ENCODE measurements at regions not wholly inside any gene's neighbourhood (a gene's known extent, or its start where the extent isn't known, plus 50 kb on each side); places are given as distances from the start of the nearest gene placed in this dataset.

- TF ChIP-seq, protein P1, sequence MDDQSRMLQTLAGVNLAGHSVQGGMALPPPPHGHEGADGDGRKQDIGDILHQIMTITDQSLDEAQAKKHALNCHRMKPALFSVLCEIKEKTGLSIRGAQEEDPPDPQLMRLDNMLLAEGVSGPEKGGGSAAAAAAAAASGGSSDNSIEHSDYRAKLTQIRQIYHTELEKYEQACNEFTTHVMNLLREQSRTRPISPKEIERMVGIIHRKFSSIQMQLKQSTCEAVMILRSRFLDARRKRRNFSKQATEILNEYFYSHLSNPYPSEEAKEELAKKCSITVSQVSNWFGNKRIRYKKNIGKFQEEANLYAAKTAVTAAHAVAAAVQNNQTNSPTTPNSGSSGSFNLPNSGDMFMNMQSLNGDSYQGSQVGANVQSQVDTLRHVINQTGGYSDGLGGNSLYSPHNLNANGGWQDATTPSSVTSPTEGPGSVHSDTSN (IDR thresholded peaks at IDR 0.05): no peak
Measured at GRCh38 chr2:217071416-217071815, 211.6 kb upstream of the TNP1 start (continued).

- H3K36me3 ChIP-seq (replicated peaks in 1 of 2; ENCODE audit: control insufficient read depth in 1 of 2, insufficient read depth in 2 of 2, low read length in 1 of 2): no peaks in the 10 kb centered on the region
- H3K27ac ChIP-seq (ENCODE audit: low read depth in 2 of 2, low read length in 1 of 2): no peak overlapping the region
- H3K4me2 ChIP-seq: no peak overlapping the region
- no peak for DNase-seq
- H3K9ac ChIP-seq: no peak overlapping the region
- ChIA-PET POLR2A (no interaction called here), CTCF (no interaction called here)
- H3K27me3 ChIP-seq (ENCODE audit: insufficient read depth): no peaks in the 10 kb centered on the region
- no peaks in the 10 kb centered on the region; the same call in 1 of the 2 replicates for H3K9me2 ChIP-seq
- WGBS (ENCODE audit: low lambda C conversion rate): 100% methylated on average over 1 of the region's 1 CpG
- H3F3A ChIP-seq (replicated peaks; ENCODE audit: insufficient read depth): no peaks in the 10 kb centered on the region
- H3K9me3 ChIP-seq: no peaks in the 10 kb centered on the region
- no peaks in the 10 kb centered on the region for H4K20me1 ChIP-seq (ENCODE audit: insufficient read depth)
- no peak overlapping the region for H2AFZ ChIP-seq (ENCODE audit: low read depth)
- no peak overlapping the region for H3K4me3 ChIP-seq (ENCODE audit: low read depth in 2 of 2, low read length in 1 of 2)
- TF ChIP-seq CTCF (IDR thresholded peaks at IDR 0.05): no peak
- no peak for TF ChIP-seq FOXM1 (IDR thresholded peaks at IDR 0.05; ENCODE audit: low read depth)
- TF ChIP-seq CHD2 (IDR thresholded peaks at IDR 0.05; ENCODE audit: low read length, partially characterized antibody): no peak
- TF ChIP-seq USF1 (IDR thresholded peaks at IDR 0.05; ENCODE audit: borderline replicate concordance, low read depth): no peak
- TF ChIP-seq NFIC (IDR thresholded peaks at IDR 0.05; ENCODE audit: borderline replicate concordance): no peak
- no peak for TF ChIP-seq JUND (IDR thresholded peaks at IDR 0.05)
- no peak for TF ChIP-seq RXRA (IDR thresholded peaks at IDR 0.05; ENCODE audit: borderline replicate concordance, low read depth)
- no peak for TF ChIP-seq TAF1 (IDR thresholded peaks at IDR 0.05; ENCODE audit: borderline replicate concordance, low read depth, low read length)
- TF ChIP-seq GATA2 (CRISPR knock-in tag; IDR thresholded peaks at IDR 0.05): no peak
- TF ChIP-seq YY1 (IDR thresholded peaks at IDR 0.05; ENCODE audit: low read depth): no peak
- TF ChIP-seq EZH2phosphoT487 (IDR thresholded peaks at IDR 0.05; ENCODE audit: borderline replicate concordance, low read depth): no peak
- no peak for TF ChIP-seq EP300 (IDR thresholded peaks at IDR 0.05; ENCODE audit: borderline replicate concordance in 1 of 2, low read depth in 1 of 2, low read length in 1 of 2)
- no peak for TF ChIP-seq ELF1 (IDR thresholded peaks at IDR 0.05)
- TF ChIP-seq, protein P1 (IDR thresholded peaks at IDR 0.05): no peak
- no peaks in the 10 kb centered on the region for H3K79me2 ChIP-seq (ENCODE audit: insufficient read depth)
- H3K4me1 ChIP-seq (ENCODE audit: control insufficient read depth in 1 of 2, insufficient read depth in 2 of 2, low read depth in 1 of 2, low read length in 1 of 2): peaks cover 0 to 3% of the 10 kb centered on the region in 2 experiments; a peak in 1 of 4 replicates
Measured at GRCh38 chr2:217070611-217071010, 210.7 kb upstream of the TNP1 start.
